ENCODE measurements at regions not wholly inside any gene's neighbourhood (a gene's known extent, or its start where the extent isn't known, plus 50 kb on each side); places are given as distances from the start of the nearest gene placed in this dataset.
"Not testable (repeated sequence)": the region's sequence is repeated elsewhere in the genome, so short reads cannot be mapped to it uniquely, and the experiment has no call there.

GRCh38 chr2:132220589-132220988 is 58.8 kb upstream of the ANKRD30BL start:
- CTCF ChIA-PET (ENCODE audit: low intra/inter-chr PET ratio, low total read pairs); H3K27me3 ChIP-seq (ENCODE audit: control insufficient read depth in 1 of 2, insufficient read depth in 2 of 2, low read length in 2 of 2); H2AFZ ChIP-seq (ENCODE audit: low read length); DNase-seq (ENCODE audit: low spot score); POLR2A ChIA-PET; in situ Hi-C loops (cut with HindIII; ENCODE audit: extremely low pct_ligation_motif_present, low pct_unique_long_range_greater_than_20kb); intact Hi-C loops (cut with micrococcal nuclease; ENCODE audit: unreplicated experiment); H3K9ac ChIP-seq (ENCODE audit: insufficient read depth, low read depth, low read length); H3K4me1 ChIP-seq (ENCODE audit: insufficient read depth, low read length); FAIRE-seq; H3K4me2 ChIP-seq (ENCODE audit: low read depth, low read length); H3K4me3 ChIP-seq (replicated peaks in 1 of 3; ENCODE audit: insufficient read depth in 1 of 3, low read depth in 2 of 3, low read length in 3 of 3); H3K27ac ChIP-seq (ENCODE audit: extremely low read length, insufficient read depth, low read length); H4K20me1 ChIP-seq (ENCODE audit: insufficient read depth, low read length); H3K79me2 ChIP-seq (ENCODE audit: insufficient read depth, low read length); ATAC-seq; H3K36me3 ChIP-seq (replicated peaks in 1 of 2; ENCODE audit: control insufficient read depth in 1 of 2, insufficient read depth in 2 of 2, low read length in 2 of 2); BruUV-seq (replicated peaks): not testable (repeated sequence)
- 85% methylated on average over 20 of the region's 28 CpGs for WGBS (ENCODE audit: low lambda C conversion rate)
- H3K9me3 ChIP-seq (ENCODE audit: low read length) = peaks cover 11% of the 10 kb centered on the region; the same call in 1 of the 2 replicates

- H4K20me1 ChIP-seq (ENCODE audit: insufficient read depth, low read length); intact Hi-C loops (cut with micrococcal nuclease; ENCODE audit: unreplicated experiment): not testable (repeated sequence)
Observed at GRCh38 chr2:132221886-132222285, 60.1 kb upstream of the ANKRD30BL start.

GRCh38 chr2:132252191-132252893 is 90.6 kb upstream of the ANKRD30BL start:
- ChIA-PET POLR2A (no interaction called here), CTCF (ENCODE audit: low intra/inter-chr PET ratio, low total read pairs) (no interaction called here)
- Histone ChIP-seq H3K27ac (ENCODE audit: extremely low read length, insufficient read depth, low read length) (no peak overlapping the region), H4K20me1 (ENCODE audit: insufficient read depth, low read length) (no peaks in the 10 kb centered on the region), H3K79me2 (ENCODE audit: insufficient read depth, low read length) (no peaks in the 10 kb centered on the region), H3K36me3 (replicated peaks in 1 of 2; ENCODE audit: control insufficient read depth in 1 of 2, insufficient read depth in 2 of 2, low read length in 2 of 2) (no peaks in the 10 kb centered on the region), H3K9ac (ENCODE audit: insufficient read depth, low read depth, low read length) (no peak overlapping the region), H3K4me1 (ENCODE audit: insufficient read depth, low read length) (no peaks in the 10 kb centered on the region), H2AFZ (ENCODE audit: low read length) (no peak overlapping the region), H3K4me3 (replicated peaks in 1 of 3; ENCODE audit: insufficient read depth in 1 of 3, low read depth in 2 of 3, low read length in 3 of 3) (no peak overlapping the region), H3K9me3 (ENCODE audit: low read length) (peaks cover 58% of the 10 kb centered on the region), H3K4me2 (ENCODE audit: low read depth, low read length) (no peak overlapping the region), H3K27me3 (ENCODE audit: control insufficient read depth in 1 of 2, insufficient read depth in 2 of 2, low read length in 2 of 2) (no peaks in the 10 kb centered on the region)
- no TSS peak for BruUV-seq (replicated peaks)
- FAIRE-seq (no peak), ATAC-seq (no peak), DNase-seq (ENCODE audit: low spot score) (no peak)
- intact Hi-C loops (cut with micrococcal nuclease; ENCODE audit: unreplicated experiment) (no loop called here), in situ Hi-C loops (cut with HindIII; ENCODE audit: extremely low pct_ligation_motif_present, low pct_unique_long_range_greater_than_20kb) (no loop called here)
- 53% methylated on average over 23 of the region's 38 CpGs for WGBS (ENCODE audit: low lambda C conversion rate)
- no peak for TF ChIP-seq IKZF1 (IDR thresholded peaks at IDR 0.05)
- TF ChIP-seq ZNF121 (CRISPR knock-in tag; IDR thresholded peaks at IDR 0.05) = no peak
- TF ChIP-seq ZNF383 (CRISPR knock-in tag; IDR thresholded peaks at IDR 0.05; ENCODE audit: borderline replicate concordance) = no peak
- no peak for TF ChIP-seq HOMEZ (CRISPR knock-in tag; IDR thresholded peaks at IDR 0.05; ENCODE audit: low read depth)
- TF ChIP-seq HOXA7 (CRISPR knock-in tag; IDR thresholded peaks at IDR 0.05) = no peak
- TF ChIP-seq ZSCAN22 (CRISPR knock-in tag; IDR thresholded peaks at IDR 0.05) = no peak

More at GRCh38 chr2:132221886-132222285, 60.1 kb upstream of the ANKRD30BL start:
- DNase-seq (ENCODE audit: low spot score); H3K4me3 ChIP-seq (replicated peaks in 1 of 3; ENCODE audit: insufficient read depth in 1 of 3, low read depth in 2 of 3, low read length in 3 of 3); ATAC-seq; H3K27ac ChIP-seq (ENCODE audit: extremely low read length, insufficient read depth, low read length); POLR2A ChIA-PET; H3K9ac ChIP-seq (ENCODE audit: insufficient read depth, low read depth, low read length); BruUV-seq (replicated peaks); H3K36me3 ChIP-seq (replicated peaks in 1 of 2; ENCODE audit: control insufficient read depth in 1 of 2, insufficient read depth in 2 of 2, low read length in 2 of 2); H3K27me3 ChIP-seq (ENCODE audit: control insufficient read depth in 1 of 2, insufficient read depth in 2 of 2, low read length in 2 of 2); H3K4me1 ChIP-seq (ENCODE audit: insufficient read depth, low read length); H3K79me2 ChIP-seq (ENCODE audit: insufficient read depth, low read length); CTCF ChIA-PET (ENCODE audit: low intra/inter-chr PET ratio, low total read pairs); H3K4me2 ChIP-seq (ENCODE audit: low read depth, low read length); H2AFZ ChIP-seq (ENCODE audit: low read length); in situ Hi-C loops (cut with HindIII; ENCODE audit: extremely low pct_ligation_motif_present, low pct_unique_long_range_greater_than_20kb); FAIRE-seq: not testable (repeated sequence)
- WGBS (ENCODE audit: low lambda C conversion rate) = no CpG with 5 or more reads among the region's 30 CpGs
- H3K9me3 ChIP-seq (ENCODE audit: low read length) = peaks cover 11% of the 10 kb centered on the region; the same call in 1 of the 2 replicates
